K562 (cell line): ENCODE measurements at regions not wholly inside any gene's neighbourhood (a gene's known extent, or its start where the extent isn't known, plus 50 kb on each side); places are given as distances from the start of the nearest gene placed in this dataset.

Source experiments
- ELF1 ChIP-seq: fragments of 200-800 bp; sonication (Bioruptor generic); IDR thresholded peaks from 2 replicates; pipeline ENCODE4 v1.6.1; 2016; ENCODE audit warnings: missing genetic modification characterization, missing compliant biosample characterization
- HSF4 ChIP-seq: fragments of 250-450 bp; sonication (Bioruptor Pico); IDR thresholded peaks from 2 replicates; pipeline ENCODE4 v2.1.2; 2022; ENCODE audit warnings: mild to moderate bottlenecking, moderate library complexity, borderline replicate concordance
- NR3C1 ChIP-seq: sonication (generic); formaldehyde crosslinking; IDR thresholded peaks from 2 replicates; pipeline ENCODE4 v1.8.1; 2022; ENCODE audit warnings: missing genetic modification reagents
- POLR2AphosphoS5 ChIP-seq: IDR thresholded peaks from 2 replicates; pipeline ENCODE4 v1.6.1; 2011; ENCODE audit warnings: mild to moderate bottlenecking, low read depth, low read length, moderate library complexity; ENCODE audit not compliant: control insufficient read depth, insufficient read depth
- REST ChIP-seq, 2 experiments: fragments of 450-650 bp; formaldehyde crosslinking in 1 of 2; IDR thresholded peaks; 2 replicates each; pipeline versions ENCODE4 v1.4.0 to v1.6.1; 2014 to 2020; ENCODE audit warnings: mild to moderate bottlenecking in 2 of 2, borderline replicate concordance in 1 of 2, low read depth in 1 of 2
- SMAD3 ChIP-seq: fragments of 450-650 bp; formaldehyde crosslinking; conservative IDR thresholded peaks from 2 replicates; pipeline ENCODE4 v1.4.0; 2020; ENCODE audit warnings: mild to moderate bottlenecking
- TSHZ1 ChIP-seq: fragments of 250-450 bp; sonication (Bioruptor Pico); IDR thresholded peaks from 2 replicates; pipeline ENCODE4 v1.4.0; 2020; ENCODE audit warnings: mild to moderate bottlenecking, moderate library complexity
- ZNF431 ChIP-seq: sonication (generic); formaldehyde crosslinking; IDR thresholded peaks from 2 replicates; pipeline ENCODE4 v1.8.0; 2022; ENCODE audit warnings: mild to moderate bottlenecking, missing genetic modification reagents

- TF ChIP-seq TSHZ1 (CRISPR knock-in tag), result no peak
- no peak for TF ChIP-seq SMAD3 (CRISPR knock-in tag)
- TF ChIP-seq ELF1 (tag), result no peak
- no peak for TF ChIP-seq REST (IDR thresholded peaks at IDR 0.05; ENCODE audit: borderline replicate concordance)
- no peak for TF ChIP-seq REST (CRISPR knock-in tag; IDR thresholded peaks at IDR 0.05; ENCODE audit: low read depth)
- TF ChIP-seq ZNF431 (CRISPR knock-in tag), result no peak
- TF ChIP-seq POLR2AphosphoS5, result no peak
- no peak for TF ChIP-seq HSF4 (CRISPR knock-in tag)
- TF ChIP-seq NR3C1 (CRISPR knock-in tag), result no peak
These were observed 376.1 kb downstream of the FBXW7 start (continued) for GRCh38 chr4:152159773-152160172.
